Astrocyte of the spinal cord (primary cell): ENCODE measurements at regions not wholly inside any gene's neighbourhood (a gene's known extent, or its start where the extent isn't known, plus 50 kb on each side); places are given as distances from the start of the nearest gene placed in this dataset.
"Not testable (repeated sequence)": the region's sequence is repeated elsewhere in the genome, so short reads cannot be mapped to it uniquely, and the experiment has no call there.

Experiments used
- DNase-seq: peaks from one replicate; pipeline ENCODE4 v3.0.0; 2011; ENCODE audit warnings: low read depth, low spot score
- H3K4me3 ChIP-seq: 2 replicates; pipeline ENCODE4 v1.5.1; 2011; ENCODE audit warnings: low read depth, mild to moderate bottlenecking, low read length, moderate library complexity
- CTCF ChIP-seq: IDR thresholded peaks from 2 replicates; pipeline ENCODE4 v1.5.1; 2012; ENCODE audit warnings: low read depth, mild to moderate bottlenecking, low read length, inconsistent platforms
- in situ Hi-C: cut with HindIII; loops from 2 replicates; pipeline ENCODE4 v1.10.0; 2017; ENCODE audit warnings: low sequenced_read_pairs

DNA sequence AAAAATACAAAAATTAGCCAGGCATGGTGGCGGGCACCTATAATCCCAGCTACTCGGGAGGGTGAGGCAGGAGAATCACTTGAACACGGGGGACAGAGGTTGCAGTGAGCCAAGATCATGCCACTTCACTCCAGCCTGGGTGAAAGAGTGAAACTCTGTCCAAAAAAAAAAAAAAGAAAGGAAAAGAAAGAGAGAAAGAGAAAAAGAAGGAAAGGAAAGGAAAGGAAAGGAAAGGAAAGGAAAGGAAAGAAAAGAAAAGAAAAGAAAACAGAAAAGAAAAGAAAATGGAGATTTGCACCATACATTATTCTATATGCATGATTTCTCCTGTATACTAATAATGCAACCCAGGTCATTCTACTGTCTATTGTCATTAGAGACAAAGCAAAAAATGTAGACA is 421.5 kb downstream of the PCDH19 start:
- in situ Hi-C loops: not testable (repeated sequence)

GRCh38 chrX:99973572-99974226 is 436.4 kb downstream of the PCDH19 start:
- DNase-seq: no peak
- H3K4me3 ChIP-seq: no peak overlapping the region
- no peak for TF ChIP-seq CTCF
- in situ Hi-C loops: no loop called here

More for the DNA sequence above, 421.5 kb downstream of the PCDH19 start:
- not testable (repeated sequence) for DNase-seq, H3K4me3 ChIP-seq

DNA sequence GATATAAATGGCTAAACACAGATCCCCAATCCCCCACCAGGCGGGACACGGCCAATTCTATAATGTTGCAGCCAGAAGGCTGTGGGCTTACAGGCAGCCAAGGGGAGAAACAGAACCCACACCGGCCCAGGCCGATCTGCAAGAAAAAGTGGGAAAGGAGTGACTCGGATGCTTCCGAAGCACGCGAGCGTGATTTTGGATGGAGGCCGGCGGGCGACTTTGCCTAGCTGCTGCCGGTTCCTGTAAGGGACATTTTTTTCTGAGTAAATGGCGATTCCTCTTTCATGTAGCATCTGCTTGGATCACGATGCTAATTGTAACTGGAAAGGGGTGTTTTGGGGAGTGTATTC is 470.2 kb downstream of the PCDH19 start:
- in situ Hi-C loops: no loop called here
- no peak overlapping the region for H3K4me3 ChIP-seq
- TF ChIP-seq CTCF: no peak
- DNase-seq: no peak

DNA sequence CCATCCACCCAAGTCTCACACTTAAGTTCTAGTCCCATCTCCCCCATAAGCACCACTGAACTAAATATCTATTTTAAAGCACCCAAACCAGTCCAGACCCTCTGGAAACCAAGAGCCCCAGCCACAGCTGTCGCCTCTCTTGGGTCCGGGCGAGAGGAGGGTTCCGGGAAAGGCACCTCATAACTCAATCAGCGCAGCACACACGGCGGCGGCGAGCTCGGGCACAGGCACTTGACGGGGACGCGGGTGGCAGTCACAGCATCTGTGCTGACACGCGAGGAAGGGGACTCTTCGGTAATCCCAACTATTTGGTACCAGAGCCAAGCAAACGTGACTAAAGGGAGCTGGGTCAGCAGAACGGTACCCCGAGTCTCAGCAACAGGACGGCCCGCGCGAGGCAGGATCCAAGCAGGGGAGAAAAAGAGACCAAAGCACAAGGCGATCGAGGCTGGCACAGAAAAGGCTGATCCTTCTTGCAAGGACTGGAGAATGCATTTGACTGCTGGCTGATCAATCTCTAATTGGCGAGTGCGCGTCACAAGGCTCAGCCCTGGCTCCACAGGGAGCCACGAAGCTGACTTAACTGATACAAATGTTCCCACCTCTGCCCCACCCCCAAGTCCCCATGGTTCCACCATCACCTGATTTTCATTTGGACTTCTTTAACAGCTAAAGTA is 470.7 kb downstream of the PCDH19 start:
- H3K4me3 ChIP-seq, DNase-seq, in situ Hi-C loops: not testable (repeated sequence)

GRCh38 chrX:99938464-99938863 is 471.6 kb downstream of the PCDH19 start:
- H3K4me3 ChIP-seq: no peak overlapping the region
- in situ Hi-C loops: no loop called here
- no peak for DNase-seq
- TF ChIP-seq CTCF: no peak

- in situ Hi-C loops: no loop called here
- no peak for DNase-seq
- no peak overlapping the region for H3K4me3 ChIP-seq
- TF ChIP-seq CTCF: no peak
These were observed 476.2 kb downstream of the PCDH19 start for GRCh38 chrX:99933865-99934264.

GRCh38 chrX:99914635-99915034 is 495.4 kb downstream of the PCDH19 start:
- DNase-seq: no peak
- no peak overlapping the region for H3K4me3 ChIP-seq
- in situ Hi-C loops: no loop called here
- TF ChIP-seq CTCF: no peak
